IMR-90 (cell line): ENCODE measurements at regions not wholly inside any gene's neighbourhood (a gene's known extent, or its start where the extent isn't known, plus 50 kb on each side); places are given as distances from the start of the nearest gene placed in this dataset.
"Not testable (repeated sequence)": the region's sequence is repeated elsewhere in the genome, so short reads cannot be mapped to it uniquely, and the experiment has no call there.

Experiments used
- ATAC-seq: fragments of 200-7000 bp; cut with Tn5 transposase; 2 replicates; pipeline ENCODE4 v1.9.1; 2020; ENCODE audit warnings: low read depth, mild to moderate bottlenecking, moderate library complexity
- BruUV-seq: library from RNA; stranded (reverse); fragments of 400-500 nt; replicated peaks from 2 replicates; lab custom pipeline; 2021; lab: Mats Ljungman, UMichigan
- CTCF ChIA-PET: fragments of 300-600 bp; formaldehyde crosslinking; extraction: SDS; loops from one replicate; lab custom pipeline; 2021; ENCODE audit warnings: antibody characterized with exemption; lab: Yijun Ruan, JAX
- POLR2A ChIA-PET: fragments of 300-600 bp; sonication (Branson Sonifier 250); formaldehyde crosslinking; loops from one replicate; lab custom pipeline; 2022; ENCODE audit warnings: antibody characterized with exemption; ENCODE audit not compliant: unreplicated experiment; lab: Charles Lee
- DNase-seq: peaks from one replicate; pipeline ENCODE4 v3.0.0; 2013
- H2AFZ ChIP-seq: replicated peaks from 2 replicates; pipeline ENCODE3; 2013; ENCODE audit warnings: low read length, mild to moderate bottlenecking; ENCODE audit not compliant: poor library complexity
- H2AK5ac ChIP-seq: 2 replicates; pipeline ENCODE4 v1.6.1; 2013; ENCODE audit warnings: low read depth, low read length, inconsistent platforms
- H2AK9ac ChIP-seq: replicated peaks from 2 replicates; pipeline ENCODE3; 2013; ENCODE audit warnings: mild to moderate bottlenecking, low read depth, low read length, moderate library complexity; ENCODE audit not compliant: poor library complexity
- H2BK120ac ChIP-seq: 2 replicates; pipeline ENCODE4 v1.6.1; 2013; ENCODE audit warnings: low read depth, low read length, inconsistent platforms
- H2BK15ac ChIP-seq: 3 replicates; pipeline ENCODE4 v1.6.1; 2013; ENCODE audit warnings: low read depth, low read length, inconsistent platforms
- H2BK20ac ChIP-seq: 2 replicates; pipeline ENCODE4 v1.6.1; 2013; ENCODE audit warnings: low read depth, mild to moderate bottlenecking, inconsistent platforms, low read length, moderate library complexity
- H2BK5ac ChIP-seq: 2 replicates; pipeline ENCODE4 v1.6.1; 2013; ENCODE audit warnings: mild to moderate bottlenecking, low read depth, low read length, inconsistent platforms; ENCODE audit not compliant: poor library complexity, severe bottlenecking
- H3K14ac ChIP-seq: replicated peaks from 2 replicates; pipeline ENCODE4 v1.6.1; 2013; ENCODE audit warnings: low read depth, low read length, inconsistent platforms
- H3K18ac ChIP-seq: 2 replicates; pipeline ENCODE4 v1.6.1; 2013; ENCODE audit warnings: low read depth, low read length, control low read depth
- H3K23ac ChIP-seq: 2 replicates; pipeline ENCODE4 v1.6.1; 2013; ENCODE audit warnings: low read depth, low read length, inconsistent platforms
- H3K27ac ChIP-seq: 2 replicates; pipeline ENCODE4 v1.5.1; 2013; ENCODE audit warnings: mild to moderate bottlenecking, control low read depth, low read length; ENCODE audit not compliant: insufficient read depth
- H3K27me3 ChIP-seq: 2 replicates; pipeline ENCODE4 v1.6.1; 2013; ENCODE audit warnings: low read length; ENCODE audit not compliant: control insufficient read depth, insufficient read depth
- H3K36me3 ChIP-seq: 2 replicates; pipeline ENCODE4 v1.6.1; 2013; ENCODE audit warnings: low read length, mixed read lengths; ENCODE audit not compliant: control insufficient read depth, insufficient read depth
- H3K4ac ChIP-seq: 2 replicates; pipeline ENCODE4 v1.6.1; 2013; ENCODE audit warnings: low read depth, low read length, inconsistent platforms
- H3K4me1 ChIP-seq: 2 replicates; pipeline ENCODE4 v1.6.1; 2013; ENCODE audit warnings: low read length, mixed read lengths; ENCODE audit not compliant: control insufficient read depth, insufficient read depth
- H3K4me2 ChIP-seq: 2 replicates; pipeline ENCODE4 v1.6.1; 2013; ENCODE audit warnings: low read depth, mild to moderate bottlenecking, control low read depth, low read length, moderate library complexity
- H3K4me3 ChIP-seq: 2 replicates; pipeline ENCODE4 v1.5.1; 2013; ENCODE audit warnings: low read depth, mild to moderate bottlenecking, control low read depth, low read length, moderate library complexity; ENCODE audit not compliant: insufficient read depth
- H3K56ac ChIP-seq: 2 replicates; pipeline ENCODE4 v1.6.1; 2013; ENCODE audit warnings: low read length, inconsistent platforms; ENCODE audit not compliant: insufficient read depth; ENCODE audit errors: extremely low read depth
- H3K79me1 ChIP-seq, 2 experiments: 2 replicates each; pipeline ENCODE4 v1.6.1; 2013; ENCODE audit warnings: low read length in 2 of 2, inconsistent platforms in 1 of 2, low read depth in 1 of 2
- H3K9ac ChIP-seq: 2 replicates; pipeline ENCODE4 v1.6.1; 2013; ENCODE audit warnings: low read depth, low read length, control low read depth
- H3K9me1 ChIP-seq: 2 replicates; pipeline ENCODE4 v1.6.1; 2013; ENCODE audit warnings: low read length, inconsistent platforms; ENCODE audit not compliant: insufficient read depth
- H3K9me3 ChIP-seq: 2 replicates; pipeline ENCODE4 v1.6.1; 2013; ENCODE audit warnings: low read length; ENCODE audit not compliant: control insufficient read depth, insufficient read depth
- H4K20me1 ChIP-seq: 2 replicates; pipeline ENCODE4 v1.6.1; 2013; ENCODE audit warnings: low read length, inconsistent platforms; ENCODE audit not compliant: insufficient read depth
- H4K5ac ChIP-seq: 2 replicates; pipeline ENCODE4 v1.6.1; 2013; ENCODE audit warnings: mild to moderate bottlenecking, low read depth, low read length, control low read depth
- H4K8ac ChIP-seq, 2 experiments: 2 replicates each; pipeline ENCODE4 v1.6.1; 2013; ENCODE audit warnings: low read depth in 2 of 2, low read length in 2 of 2, control low read depth in 1 of 2, inconsistent platforms in 1 of 2
- H4K91ac ChIP-seq: 2 replicates; pipeline ENCODE4 v1.6.1; 2013; ENCODE audit warnings: low read depth, low read length, inconsistent platforms; ENCODE audit not compliant: insufficient read depth
- WGBS, 2 experiments: methylation state at CpG; one replicate each; pipeline versions ENCODE4 v1.1.5 to v1.1.7; 2013; ENCODE audit warnings: missing lambda C conversion rate in 2 of 2; ENCODE audit not compliant: insufficient read length in 1 of 2; ENCODE audit errors: extremely low coverage in 2 of 2; 5-methylcytosine and 5-hydroxymethylcytosine counted together
- dilution Hi-C: fragments of 300-500 bp; cut with HindIII; formaldehyde crosslinking; loops from one replicate; pipeline ENCODE4 v1.14.3; 2018; ENCODE audit warnings: low sequenced_read_pairs; ENCODE audit not compliant: unreplicated experiment
- in situ Hi-C: fragments of 300-500 bp; cut with MboI; formaldehyde crosslinking; loops from 3 replicates; pipeline ENCODE4 v1.14.3; 2019; ENCODE audit warnings: low sequenced_read_pairs, inconsistent platforms, mixed read lengths
- intact Hi-C: fragments of 100-400 bp; cut with micrococcal nuclease; formaldehyde crosslinking; loops from 2 replicates; pipeline ENCODE4 v1.10.0; 2022

- in situ Hi-C loops, intact Hi-C loops, H3K56ac ChIP-seq, H3K9me3 ChIP-seq, BruUV-seq, H3K4me1 ChIP-seq, H3K27me3 ChIP-seq, H2BK15ac ChIP-seq, dilution Hi-C loops, H3K4ac ChIP-seq, H3K23ac ChIP-seq, ATAC-seq, H3K36me3 ChIP-seq, H3K9me1 ChIP-seq, H4K20me1 ChIP-seq, H3K18ac ChIP-seq, H3K79me1 ChIP-seq, H3K27ac ChIP-seq, H3K14ac ChIP-seq, H2BK5ac ChIP-seq, H2AFZ ChIP-seq, H4K91ac ChIP-seq, H3K9ac ChIP-seq, POLR2A ChIA-PET, CTCF ChIA-PET, H2BK120ac ChIP-seq, H2AK5ac ChIP-seq, H3K4me3 ChIP-seq, H4K5ac ChIP-seq, DNase-seq, H2AK9ac ChIP-seq, H2BK20ac ChIP-seq, H4K8ac ChIP-seq, H3K4me2 ChIP-seq: not testable (repeated sequence)
- WGBS, 2 experiments, result no CpG with 5 or more reads among the region's 6 CpGs
These were observed 307.7 kb downstream of the AMY1C start for GRCh38 chr1:104057219-104057898.

- H4K20me1 ChIP-seq, H2BK120ac ChIP-seq, H3K9me3 ChIP-seq, H3K14ac ChIP-seq, H3K4ac ChIP-seq, H4K91ac ChIP-seq, H3K4me2 ChIP-seq, H2BK20ac ChIP-seq, BruUV-seq, H2AK9ac ChIP-seq, ATAC-seq, H2BK15ac ChIP-seq, H3K9ac ChIP-seq, H4K5ac ChIP-seq, CTCF ChIA-PET, H2AFZ ChIP-seq, H3K18ac ChIP-seq, H3K27ac ChIP-seq, H2BK5ac ChIP-seq, H2AK5ac ChIP-seq, H3K4me3 ChIP-seq, intact Hi-C loops, H3K56ac ChIP-seq, H3K79me1 ChIP-seq, in situ Hi-C loops, H3K36me3 ChIP-seq, H4K8ac ChIP-seq, H3K23ac ChIP-seq, H3K4me1 ChIP-seq, dilution Hi-C loops, H3K9me1 ChIP-seq, DNase-seq, H3K27me3 ChIP-seq, POLR2A ChIA-PET: not testable (repeated sequence)
- WGBS, 2 experiments, result no CpG with 5 or more reads among the region's 3 CpGs
These were observed 311.9 kb downstream of the AMY1C start for GRCh38 chr1:104061637-104062036.
